Stomach (tissue), 4 donors: ENCODE measurements at regions not wholly inside any gene's neighbourhood (a gene's known extent, or its start where the extent isn't known, plus 50 kb on each side); places are given as distances from the start of the nearest gene placed in this dataset.

Experiments
- POLR2AphosphoS5 ChIP-seq, 3 donors: sonication (generic); formaldehyde crosslinking; IDR thresholded peaks; one replicate each; pipeline ENCODE4 v1.6.1; 2016; ENCODE audit warnings: antibody characterized with exemption in 3 of 3
- TF ChIP-seq, protein P1 (sequence below), 7 experiments: fragments of 450-650 bp in 4 of 7; fragments of 200-600 bp in 3 of 7; sonication (generic) in 3 of 7; IDR thresholded peaks; one replicate each; pipeline ENCODE4 v1.5.1; 2016 to 2019; ENCODE audit warnings: antibody characterized with exemption in 7 of 7, control low read depth in 2 of 7, mild to moderate bottlenecking in 1 of 7

DNA sequence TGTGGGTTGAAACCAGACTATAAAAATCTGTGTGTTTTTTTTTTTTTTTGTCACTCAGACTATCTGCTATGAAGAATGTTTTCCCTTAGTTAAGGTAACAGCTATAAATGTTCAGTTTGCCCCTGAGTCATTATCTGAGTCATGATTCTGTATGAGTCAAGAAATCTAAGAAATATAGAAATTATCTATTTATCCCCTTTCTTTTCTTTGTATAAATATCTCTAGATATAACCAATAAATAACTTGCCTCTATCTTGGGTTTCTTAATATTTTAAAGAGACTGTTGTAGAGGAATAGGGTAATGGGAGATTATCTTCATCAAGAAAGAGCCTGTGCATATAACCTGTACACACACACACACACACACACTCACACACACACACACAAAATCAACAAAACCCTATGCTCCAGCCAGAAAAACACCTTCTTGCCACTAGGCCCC is 161.7 kb upstream of the EEA1 start:
- TF ChIP-seq, protein P1, sequence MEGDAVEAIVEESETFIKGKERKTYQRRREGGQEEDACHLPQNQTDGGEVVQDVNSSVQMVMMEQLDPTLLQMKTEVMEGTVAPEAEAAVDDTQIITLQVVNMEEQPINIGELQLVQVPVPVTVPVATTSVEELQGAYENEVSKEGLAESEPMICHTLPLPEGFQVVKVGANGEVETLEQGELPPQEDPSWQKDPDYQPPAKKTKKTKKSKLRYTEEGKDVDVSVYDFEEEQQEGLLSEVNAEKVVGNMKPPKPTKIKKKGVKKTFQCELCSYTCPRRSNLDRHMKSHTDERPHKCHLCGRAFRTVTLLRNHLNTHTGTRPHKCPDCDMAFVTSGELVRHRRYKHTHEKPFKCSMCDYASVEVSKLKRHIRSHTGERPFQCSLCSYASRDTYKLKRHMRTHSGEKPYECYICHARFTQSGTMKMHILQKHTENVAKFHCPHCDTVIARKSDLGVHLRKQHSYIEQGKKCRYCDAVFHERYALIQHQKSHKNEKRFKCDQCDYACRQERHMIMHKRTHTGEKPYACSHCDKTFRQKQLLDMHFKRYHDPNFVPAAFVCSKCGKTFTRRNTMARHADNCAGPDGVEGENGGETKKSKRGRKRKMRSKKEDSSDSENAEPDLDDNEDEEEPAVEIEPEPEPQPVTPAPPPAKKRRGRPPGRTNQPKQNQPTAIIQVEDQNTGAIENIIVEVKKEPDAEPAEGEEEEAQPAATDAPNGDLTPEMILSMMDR (IDR thresholded peaks at IDR 0.05) = no peak
- no peak for TF ChIP-seq POLR2AphosphoS5 (IDR thresholded peaks at IDR 0.05)
